NCI-H1436 treated with DMSO at 0.1 percent for 48 hours (cell line): ENCODE measurements at regions not wholly inside any gene's neighbourhood (a gene's known extent, or its start where the extent isn't known, plus 50 kb on each side); places are given as distances from the start of the nearest gene placed in this dataset.
"Not testable (repeated sequence)": the region's sequence is repeated elsewhere in the genome, so short reads cannot be mapped to it uniquely, and the experiment has no call there.

Experiments used
- DNase-seq: peaks from one replicate; lab custom pipeline; 2025; lab: John Stamatoyannopoulos, UW

DNA sequence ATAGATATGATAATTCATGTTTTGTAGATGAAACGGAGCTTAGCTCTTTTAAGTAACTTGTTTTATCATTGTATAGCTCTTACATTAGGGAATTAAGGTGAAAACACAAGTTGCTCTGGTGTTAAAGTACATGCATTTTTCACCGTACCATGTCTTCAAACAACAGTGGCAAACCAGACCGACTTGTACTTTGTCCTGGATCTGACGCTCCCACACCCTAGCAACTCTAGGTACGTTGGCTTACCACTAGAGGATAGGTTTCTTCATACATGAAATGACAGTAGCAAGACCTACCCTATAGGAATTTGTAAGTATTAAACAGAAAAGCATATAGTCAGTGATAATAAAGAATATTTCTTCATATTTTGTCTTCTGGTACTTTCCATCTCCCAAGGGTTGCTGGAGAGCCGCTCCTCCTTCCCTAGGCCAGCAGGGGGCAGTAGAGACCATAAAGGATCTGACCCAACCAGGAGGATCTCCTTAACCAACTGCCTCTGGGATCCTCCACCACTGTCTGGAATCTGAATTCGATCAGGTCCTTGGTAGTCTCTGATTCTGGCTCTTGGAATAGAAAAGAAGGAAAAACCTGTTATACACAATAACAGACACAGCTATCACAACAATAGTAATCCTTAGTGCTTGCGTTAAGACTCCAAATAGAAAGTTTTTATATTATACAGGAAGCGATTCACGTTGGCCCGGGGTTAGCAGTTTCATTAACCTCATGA lies 136.7 kb downstream of the CAVIN4 start:
- no peak for DNase-seq

DNA sequence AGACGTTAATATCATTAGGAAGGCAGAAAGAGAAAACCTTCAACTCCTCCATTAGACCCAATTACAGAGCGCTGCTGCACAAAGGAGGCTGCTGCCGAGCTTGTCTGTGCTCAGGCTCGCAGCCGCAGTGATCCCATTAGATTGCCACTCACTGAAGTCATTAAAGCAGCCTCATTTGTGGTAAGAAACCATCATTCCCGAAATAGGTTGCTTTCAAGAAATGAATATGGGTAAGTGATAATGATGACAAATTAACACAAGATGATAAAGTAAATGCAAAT lies 137.2 kb downstream of the CAVIN4 start:
- no peak for DNase-seq

GRCh38 chr9:100718717-100719116 lies 140.8 kb downstream of the CAVIN4 start:
- DNase-seq, result no peak

DNA sequence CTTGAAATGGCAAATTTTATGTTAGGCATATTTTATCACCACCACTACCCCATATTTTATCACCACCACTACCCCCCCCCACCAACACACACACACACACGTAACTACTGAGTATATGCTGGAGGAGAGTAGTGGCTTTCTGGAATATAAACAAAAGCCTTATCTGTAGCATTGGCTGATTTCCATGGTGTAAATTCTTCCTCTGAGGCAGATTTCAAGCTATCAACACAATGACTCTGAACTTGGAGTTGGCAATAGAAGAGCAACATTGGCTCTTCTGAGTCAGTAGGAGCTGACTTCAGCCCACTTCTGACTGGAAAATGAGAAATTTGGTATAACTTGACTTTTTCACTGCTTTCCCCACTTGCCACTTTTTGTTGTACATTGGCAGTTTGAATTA lies 143.0 kb downstream of the CAVIN4 start:
- DNase-seq, result no peak

- no peak for DNase-seq
These were observed 147.0 kb downstream of the CAVIN4 start for GRCh38 chr9:100724886-100725285.

DNA sequence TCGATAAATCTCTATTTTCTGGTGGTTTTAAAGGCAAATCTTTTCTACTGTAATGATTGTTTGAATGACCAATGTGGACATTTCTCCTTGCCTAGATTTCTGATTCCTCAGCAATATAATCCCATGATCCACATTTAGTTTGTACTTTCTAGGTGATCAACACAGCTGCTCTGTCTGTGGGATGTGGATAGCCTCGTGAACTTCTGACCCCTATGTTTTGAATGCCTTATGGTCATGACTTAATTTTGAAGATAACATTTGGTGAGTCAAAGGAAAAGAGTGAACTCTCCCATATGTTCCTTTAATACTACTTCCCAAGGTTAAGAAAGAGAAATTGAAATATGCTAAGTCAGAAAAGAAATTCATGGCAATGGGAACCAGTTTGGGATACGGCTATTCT lies 147.5 kb downstream of the CAVIN4 start:
- DNase-seq, result no peak

- DNase-seq, result no peak
These were observed 151.5 kb downstream of the CAVIN4 start for GRCh38 chr9:100729336-100729895.

DNA sequence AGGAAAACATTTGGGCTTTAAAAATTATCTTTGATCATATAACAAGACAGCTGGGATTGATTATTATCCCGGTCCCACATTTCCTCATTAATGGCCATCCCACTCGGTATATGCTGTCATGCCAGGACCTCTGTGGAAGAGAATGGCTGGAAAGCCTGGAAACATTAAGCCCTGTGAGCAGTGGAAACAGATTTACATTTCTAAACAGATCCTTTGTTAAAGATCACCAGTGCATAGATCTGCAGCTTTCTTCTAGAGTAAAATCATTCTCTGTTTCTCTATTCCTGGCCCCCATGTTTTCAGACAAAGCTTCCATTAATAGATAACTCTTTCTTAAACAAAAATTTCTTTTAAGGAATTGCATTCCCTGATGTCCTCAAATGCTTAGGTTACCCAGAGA lies 152.2 kb downstream of the CAVIN4 start:
- no peak for DNase-seq

DNA sequence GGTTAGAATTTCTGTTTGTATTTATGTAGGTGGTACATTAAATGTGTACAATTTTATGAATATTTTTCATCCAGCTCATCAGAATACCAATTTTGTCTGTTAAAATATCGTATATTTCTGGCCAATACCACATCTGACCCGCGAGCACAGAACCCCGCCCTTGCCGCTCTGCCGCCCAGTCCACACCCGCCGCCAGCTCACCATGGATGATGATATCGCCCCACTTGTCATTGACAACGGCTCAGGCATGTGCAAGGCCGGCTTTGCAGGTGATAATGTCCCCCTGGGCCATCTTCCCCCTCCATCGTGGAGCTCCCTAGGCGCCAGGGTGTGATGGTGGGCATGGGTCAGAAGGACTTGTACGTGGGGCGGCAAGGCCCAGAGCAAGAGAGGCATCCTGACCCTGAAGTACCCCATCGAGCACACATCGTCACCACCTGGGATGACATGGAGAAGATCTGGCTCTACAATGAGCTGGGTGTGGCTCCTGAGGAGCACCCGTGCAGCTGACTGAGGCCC lies 153.2 kb downstream of the CAVIN4 start:
- DNase-seq, result no peak

DNA sequence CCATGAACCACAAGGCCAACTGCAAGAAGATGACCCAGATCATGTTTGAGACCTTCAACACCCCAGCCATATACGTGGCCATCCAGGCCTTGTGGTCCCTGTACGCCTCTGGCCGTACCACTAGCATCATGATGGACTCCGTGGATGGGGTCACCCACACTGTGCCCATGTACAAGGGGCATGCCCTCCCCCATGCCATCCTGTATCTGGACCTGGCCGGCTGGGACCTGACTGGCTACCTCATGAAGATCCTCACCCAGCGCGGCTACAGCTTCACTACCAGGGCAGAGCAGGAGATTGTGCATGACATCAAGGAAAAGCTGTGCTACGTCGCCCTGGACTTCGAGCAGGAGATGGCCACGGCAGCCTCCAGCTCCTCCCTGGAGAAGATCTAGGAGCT lies 153.7 kb downstream of the CAVIN4 start:
- DNase-seq, result no peak

DNA sequence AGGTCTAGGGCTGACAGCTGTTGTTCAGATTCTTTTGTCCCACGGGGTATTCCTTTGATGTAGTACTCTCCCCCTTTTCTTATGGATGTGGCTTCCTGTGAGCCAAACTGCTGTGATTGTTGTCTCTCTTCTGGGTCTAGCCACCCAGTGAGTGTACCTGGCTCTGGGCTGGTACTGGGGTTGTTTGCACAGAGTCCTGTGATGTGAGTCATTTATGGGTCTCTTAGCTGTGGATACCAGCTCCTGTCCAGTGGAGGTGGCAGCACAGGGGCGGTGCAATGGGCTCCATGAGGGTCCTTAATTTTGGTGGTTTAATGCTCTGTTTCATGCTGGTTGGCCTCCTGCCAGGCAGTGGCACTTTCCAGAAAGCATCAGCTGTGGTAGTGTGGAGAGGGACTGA lies 161.3 kb downstream of the CAVIN4 start:
- DNase-seq, result no peak

- no peak for DNase-seq
These were observed 161.8 kb downstream of the CAVIN4 start for GRCh38 chr9:100739666-100740065.

- DNase-seq, result not testable (repeated sequence)
These were observed 171.1 kb downstream of the CAVIN4 start for GRCh38 chr9:100748930-100749329.

DNA sequence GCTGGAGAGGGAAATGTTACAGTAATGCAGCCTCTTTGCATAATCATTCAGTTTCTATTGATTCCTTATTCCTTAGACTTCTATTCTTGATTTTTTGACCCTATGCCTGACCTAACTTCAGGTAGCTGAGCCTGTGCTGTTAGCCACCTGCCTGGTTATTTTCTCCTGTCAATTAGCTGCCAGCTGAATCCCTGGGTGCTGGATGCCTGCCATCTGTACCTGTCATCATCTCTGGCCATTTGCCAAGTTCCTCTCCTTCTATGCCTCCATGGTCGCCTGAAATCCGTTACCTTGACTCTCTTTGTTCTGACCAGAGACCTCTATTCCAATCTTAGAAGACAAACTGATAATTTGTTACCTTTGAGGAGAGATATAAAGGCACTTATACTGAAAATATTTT lies 178.3 kb downstream of the CAVIN4 start:
- DNase-seq, result peak; percentile 44

- DNase-seq, result no peak
These were observed 181.3 kb downstream of the CAVIN4 start for GRCh38 chr9:100759215-100759614.

- no peak for DNase-seq
These were observed 183.5 kb downstream of the CAVIN4 start for GRCh38 chr9:100761276-100761802.

GRCh38 chr9:100774326-100774725 lies 196.4 kb downstream of the CAVIN4 start:
- DNase-seq, result no peak

DNA sequence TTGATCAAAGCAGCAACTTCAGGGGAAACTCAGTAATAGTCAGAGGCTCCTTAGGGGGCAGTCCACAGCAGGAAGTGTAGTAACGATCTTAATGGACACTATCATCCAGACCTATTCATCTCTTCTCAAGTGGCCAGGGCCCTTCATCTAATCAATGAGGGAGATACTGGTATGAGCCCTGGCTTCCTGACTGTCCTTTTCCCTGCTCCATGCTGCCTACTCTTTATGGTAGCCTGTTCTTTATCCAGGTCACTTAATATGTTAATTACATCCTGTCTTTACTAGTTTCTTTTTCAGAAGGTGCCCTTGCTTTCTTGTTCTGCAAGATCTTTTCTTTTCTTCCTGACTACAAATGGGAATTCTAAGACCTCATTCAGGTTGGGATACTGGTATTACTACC lies 197.1 kb downstream of the CAVIN4 start:
- no peak for DNase-seq

- no peak for DNase-seq
These were observed 198.0 kb downstream of the CAVIN4 start for GRCh38 chr9:100775912-100776311.

DNA sequence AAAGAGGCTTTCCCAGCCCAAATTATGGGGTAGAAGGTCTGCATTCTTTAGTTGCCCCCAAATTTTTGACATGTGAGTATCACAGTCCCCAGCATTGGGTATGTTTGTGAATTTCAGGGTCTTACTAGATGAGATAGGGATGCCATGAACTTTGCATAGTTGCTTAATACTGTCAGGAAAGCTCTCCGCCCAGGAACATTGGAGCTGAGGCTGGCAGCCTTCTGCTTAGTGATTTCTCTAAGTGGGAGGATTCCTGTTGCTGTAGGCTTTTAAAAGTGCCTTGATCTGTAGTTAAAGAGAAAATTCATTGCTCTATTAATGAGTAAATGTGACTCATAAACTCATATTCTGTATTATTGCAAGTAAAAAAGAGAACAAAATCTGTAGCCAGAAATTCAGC lies 206.9 kb downstream of the CAVIN4 start:
- DNase-seq, result no peak

- DNase-seq, result no peak
These were observed 208.1 kb downstream of the CAVIN4 start for GRCh38 chr9:100785946-100786345.

DNA sequence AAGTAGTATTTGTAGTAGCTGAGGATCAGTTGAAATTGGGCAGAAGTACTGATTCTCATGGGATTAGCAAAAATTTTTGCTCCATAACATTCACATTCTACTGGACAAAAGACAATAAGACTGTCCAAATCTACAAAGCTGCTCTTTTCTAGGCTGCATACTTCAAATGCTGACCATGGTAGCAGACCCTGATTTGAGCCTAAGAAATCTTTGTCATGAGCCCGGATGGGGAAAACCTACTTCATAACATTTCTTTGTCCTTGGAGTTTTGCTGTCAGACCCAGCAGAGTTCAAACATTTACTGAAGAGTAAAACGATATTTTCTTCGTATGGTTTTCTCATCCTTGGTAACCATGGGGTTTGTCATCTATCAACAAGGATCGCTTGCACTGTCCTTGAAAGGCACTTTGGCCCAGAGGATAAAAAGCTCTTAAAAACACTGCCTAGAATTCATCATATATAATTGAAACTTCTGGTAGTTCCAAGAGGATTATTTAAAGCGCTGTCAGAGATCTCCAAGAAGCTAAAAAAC lies 216.9 kb downstream of the CAVIN4 start:
- no peak for DNase-seq

GRCh38 chr9:100803956-100804355 lies 224.6 kb upstream of the PLPPR1 start:
- DNase-seq, result no peak

GRCh38 chr9:100811643-100812042 lies 216.9 kb upstream of the PLPPR1 start:
- no peak for DNase-seq
